ENCODE measurements at regions not wholly inside any gene's neighbourhood (a gene's known extent, or its start where the extent isn't known, plus 50 kb on each side); places are given as distances from the start of the nearest gene placed in this dataset.

DNA sequence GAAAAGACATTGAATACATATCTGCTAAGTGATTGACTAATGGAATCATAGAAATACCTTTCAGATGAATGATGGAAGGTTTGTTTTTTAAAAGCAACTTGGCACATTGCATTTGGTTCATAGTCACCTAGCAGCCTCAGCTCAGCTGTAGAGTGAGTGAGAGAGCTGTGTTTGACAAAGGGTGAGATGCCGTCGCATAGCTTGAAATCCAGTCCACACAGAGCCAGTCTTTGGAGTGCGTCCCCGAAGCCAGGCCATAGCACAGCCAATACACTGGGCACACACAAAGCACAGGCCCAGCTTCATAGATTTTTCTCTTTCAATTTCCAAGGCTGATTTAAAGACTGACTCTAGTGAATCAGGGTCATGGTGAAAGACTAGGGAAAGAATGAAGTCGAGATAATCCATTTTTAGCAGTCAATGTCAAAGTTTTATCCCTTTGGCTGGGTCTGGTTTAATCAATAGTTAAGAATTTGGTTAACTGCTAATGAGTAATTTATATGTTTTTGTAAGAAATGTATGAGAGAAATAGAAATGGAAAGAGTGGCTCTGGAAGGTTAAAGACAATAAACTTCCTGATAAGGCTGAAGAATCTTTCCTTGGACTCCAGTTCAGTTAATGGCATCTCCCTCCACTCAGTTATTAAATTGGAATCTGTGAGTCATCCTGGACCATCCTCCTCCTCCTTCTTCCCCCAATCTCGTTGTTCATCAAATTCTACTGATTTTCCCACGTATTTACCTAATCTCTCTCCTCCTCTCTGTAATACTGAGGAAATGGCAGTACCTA lies 101.2 kb upstream of the IRF2BP2 start:
- intact Hi-C loops (cut with DNase I), result loop anchor here in 1 of 10 donors (5.0 kb wide), 1 partner anchor 94 kb away; no protein-coding TSS in a partner anchor
- DNase-seq, result no peak
- H3K27ac ChIP-seq, result peak overlapping the region in 6 of 10 donors; percentile 11 to 61 (median 38)
- 55 to 72% methylated on average over 7 of the region's 7 CpGs for WGBS, 2 donors
- no peak overlapping the region for H3K4me3 ChIP-seq
- TF ChIP-seq, protein P1, sequence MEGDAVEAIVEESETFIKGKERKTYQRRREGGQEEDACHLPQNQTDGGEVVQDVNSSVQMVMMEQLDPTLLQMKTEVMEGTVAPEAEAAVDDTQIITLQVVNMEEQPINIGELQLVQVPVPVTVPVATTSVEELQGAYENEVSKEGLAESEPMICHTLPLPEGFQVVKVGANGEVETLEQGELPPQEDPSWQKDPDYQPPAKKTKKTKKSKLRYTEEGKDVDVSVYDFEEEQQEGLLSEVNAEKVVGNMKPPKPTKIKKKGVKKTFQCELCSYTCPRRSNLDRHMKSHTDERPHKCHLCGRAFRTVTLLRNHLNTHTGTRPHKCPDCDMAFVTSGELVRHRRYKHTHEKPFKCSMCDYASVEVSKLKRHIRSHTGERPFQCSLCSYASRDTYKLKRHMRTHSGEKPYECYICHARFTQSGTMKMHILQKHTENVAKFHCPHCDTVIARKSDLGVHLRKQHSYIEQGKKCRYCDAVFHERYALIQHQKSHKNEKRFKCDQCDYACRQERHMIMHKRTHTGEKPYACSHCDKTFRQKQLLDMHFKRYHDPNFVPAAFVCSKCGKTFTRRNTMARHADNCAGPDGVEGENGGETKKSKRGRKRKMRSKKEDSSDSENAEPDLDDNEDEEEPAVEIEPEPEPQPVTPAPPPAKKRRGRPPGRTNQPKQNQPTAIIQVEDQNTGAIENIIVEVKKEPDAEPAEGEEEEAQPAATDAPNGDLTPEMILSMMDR (IDR thresholded peaks at IDR 0.05), result no peak
- H3K4me1 ChIP-seq, result peaks cover 0 to 29% (median 20%) of the 10 kb centered on the region in 9 donors
- ATAC-seq, result peak in 3 of 8 donors; percentile 29 to 65 (median 44)
- no peaks in the 10 kb centered on the region for H3K36me3 ChIP-seq
- no peaks in the 10 kb centered on the region for H3K9me3 ChIP-seq
- H3K27me3 ChIP-seq, result no peaks in the 10 kb centered on the region

DNA sequence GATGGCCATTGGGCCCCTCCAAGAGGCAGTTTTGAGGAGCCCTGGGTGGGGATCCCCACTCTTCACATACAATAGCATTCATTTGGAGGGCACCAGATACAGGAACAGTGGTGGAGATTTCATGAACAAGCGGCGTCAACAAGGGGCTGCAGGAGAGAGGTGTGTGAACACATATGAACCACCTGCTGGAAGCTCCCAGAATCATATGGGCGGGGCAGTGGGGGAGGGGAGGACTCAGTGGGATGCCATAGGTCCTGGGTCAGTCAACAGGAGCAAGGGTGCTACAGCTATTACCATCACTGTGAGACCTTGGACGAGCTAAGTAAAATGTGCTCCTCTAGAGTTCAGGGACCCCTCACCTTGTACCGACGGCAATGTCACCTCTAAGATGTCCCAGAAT lies 100.4 kb upstream of the IRF2BP2 start:
- Histone ChIP-seq H3K27me3 (no peaks in the 10 kb centered on the region), H3K9me3 (no peaks in the 10 kb centered on the region), H3K27ac (peak overlapping the region in 9 of 10 donors; percentile 42 to 82 (median 58)), H3K36me3 (no peaks in the 10 kb centered on the region), H3K4me1 (peaks cover 0 to 23% (median 13%) of the 10 kb centered on the region in 9 donors), H3K4me3 (no peak overlapping the region)
- 83 to 92% methylated on average over 6 of the region's 6 CpGs for WGBS, 2 donors
- ATAC-seq (peak in 1 of 8 donors; percentile 30), DNase-seq (no peak)
- TF ChIP-seq, protein P1 (IDR thresholded peaks at IDR 0.05), result no peak
- intact Hi-C loops (cut with DNase I), result loop anchor here in 1 of 10 donors (5.0 kb wide), 1 partner anchor 93 kb away; no protein-coding TSS in a partner anchor

DNA sequence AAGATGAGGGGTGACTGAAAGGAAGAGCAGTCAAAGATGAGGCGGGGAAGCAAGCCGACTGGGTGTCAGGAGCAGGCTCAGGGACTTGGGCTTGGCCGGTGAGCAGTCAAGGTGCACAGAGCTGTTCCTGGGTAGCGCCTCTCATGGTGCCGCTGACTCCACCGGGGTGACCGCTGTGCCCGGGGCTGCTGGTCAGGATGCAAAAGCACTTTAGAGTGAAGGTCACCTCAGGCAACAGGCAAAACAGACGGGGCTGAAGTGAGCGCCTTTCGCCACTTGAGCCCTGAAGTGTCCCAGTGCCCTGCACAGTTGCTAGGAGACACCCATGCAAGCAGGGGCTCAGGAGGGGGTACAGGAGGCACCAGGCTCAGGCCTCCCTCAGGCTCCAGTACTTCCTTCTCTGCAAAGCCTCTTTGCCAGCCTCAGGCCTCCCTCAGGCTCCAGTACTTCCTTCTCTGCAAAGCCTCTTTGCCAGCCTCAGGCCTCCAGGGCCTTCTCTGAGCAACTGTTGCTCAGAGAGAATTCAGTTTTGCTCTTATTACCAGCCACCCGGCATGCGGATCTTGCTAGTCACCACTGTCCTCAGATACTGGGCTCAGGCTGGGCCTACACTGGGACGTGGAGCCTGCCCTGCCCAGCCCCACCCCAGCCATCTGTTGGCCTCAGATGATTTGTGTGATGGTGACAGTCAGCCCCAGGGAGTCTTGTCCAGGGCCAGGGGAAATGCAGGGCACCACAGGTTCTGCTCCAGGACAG lies 99.7 kb upstream of the IRF2BP2 start:
- Histone ChIP-seq H3K4me3 (no peak overlapping the region), H3K27me3 (no peaks in the 10 kb centered on the region), H3K36me3 (no peaks in the 10 kb centered on the region), H3K27ac (peak overlapping the region; percentile 42 to 82 (median 56)), H3K9me3 (no peaks in the 10 kb centered on the region), H3K4me1 (peaks cover 0 to 23% (median 11%) of the 10 kb centered on the region in 9 donors)
- 59 to 72% methylated on average over 14 of the region's 14 CpGs for WGBS, 2 donors
- TF ChIP-seq, protein P1 (IDR thresholded peaks at IDR 0.05), result no peak
- DNase-seq (peak in 1 of 2 donors; percentile 65), ATAC-seq (peak; percentile 72 to 93 (median 83))
- intact Hi-C loops (cut with DNase I), result loop anchor here in 2 of 10 donors (5.0 to 10.0 kb wide), 2 partner anchors 92 to 215 kb away; no protein-coding TSS in a partner anchor

DNA sequence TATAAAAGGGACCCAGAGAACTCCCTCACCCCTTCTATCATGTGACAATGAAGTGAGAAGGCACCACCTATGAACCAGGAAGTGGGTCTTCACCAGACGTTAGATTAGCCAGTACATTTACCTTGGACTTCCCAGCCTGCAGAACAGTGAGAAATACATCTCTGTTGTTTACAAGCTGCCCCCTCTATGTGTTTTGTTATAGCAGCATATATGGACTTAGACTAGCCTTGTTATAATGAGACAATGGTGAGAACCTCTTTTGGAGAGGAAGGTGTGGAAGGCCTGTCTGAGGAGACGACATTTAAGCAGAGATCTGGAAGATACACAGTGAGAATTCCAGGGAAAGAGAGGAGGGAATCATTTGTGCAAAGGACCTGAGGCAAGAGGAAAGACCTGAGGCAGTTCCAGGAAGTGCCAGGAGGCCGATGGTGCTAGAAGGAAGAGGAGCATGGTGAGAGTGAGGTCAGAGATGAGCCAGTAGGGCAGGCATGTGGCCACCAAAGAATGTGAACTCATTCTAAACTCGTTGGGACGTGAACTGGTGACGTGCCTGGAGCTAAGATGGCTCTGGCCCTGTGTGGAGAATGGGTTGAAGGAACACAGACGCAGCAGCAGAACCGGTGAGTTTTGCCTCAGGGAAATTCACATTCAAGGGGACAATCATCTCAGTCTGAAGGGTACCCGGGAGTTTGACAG lies 98.9 kb upstream of the IRF2BP2 start:
- ATAC-seq, result no peak
- H3K9me3 ChIP-seq, result no peaks in the 10 kb centered on the region
- DNase-seq, result no peak
- no peaks in the 10 kb centered on the region for H3K36me3 ChIP-seq
- H3K4me3 ChIP-seq, result no peak overlapping the region
- peak overlapping the region in 8 of 10 donors; percentile 42 to 82 (median 62) for H3K27ac ChIP-seq
- WGBS, 2 donors, result 76 to 83% methylated on average over 9 of the region's 9 CpGs
- no peaks in the 10 kb centered on the region for H3K27me3 ChIP-seq
- intact Hi-C loops (cut with DNase I), result loop anchor here in 1 of 10 donors (10.0 kb wide), 1 partner anchor 214 kb away; no protein-coding TSS in a partner anchor
- TF ChIP-seq, protein P1 (IDR thresholded peaks at IDR 0.05), result no peak
- H3K4me1 ChIP-seq, result peaks cover 0 to 23% (median 11%) of the 10 kb centered on the region in 9 donors

Measured in heart right ventricle (tissue), 16 donors.